ENCODE measurements at regions not wholly inside any gene's neighbourhood (a gene's known extent, or its start where the extent isn't known, plus 50 kb on each side); places are given as distances from the start of the nearest gene placed in this dataset.
"Not testable (repeated sequence)": the region's sequence is repeated elsewhere in the genome, so short reads cannot be mapped to it uniquely, and the experiment has no call there.

GRCh38 chr14:38546932-38547551 is 291.1 kb upstream of the CLEC14A start:
- H3K4me3 ChIP-seq, result no peak overlapping the region
- Mint-ChIP-seq H3K4me1 (peaks cover 16% of the 10 kb centered on the region), H3K27me3 (ENCODE audit: insufficient read depth, low read depth) (no peaks in the 10 kb centered on the region), H3K9me3 (peaks cover 3% of the 10 kb centered on the region), H3K36me3 (no peaks in the 10 kb centered on the region), H3K27ac (no peak overlapping the region), H3K4me3 (no peak overlapping the region)
- H3K4me1 ChIP-seq, result peaks cover 34% of the 10 kb centered on the region
- TF ChIP-seq CTCF (IDR thresholded peaks at IDR 0.05) (no peak), EZH2phosphoT487 (IDR thresholded peaks at IDR 0.05) (no peak), EZH2 (IDR thresholded peaks at IDR 0.05) (no peak)
- no peaks in the 10 kb centered on the region for H4K20me1 ChIP-seq (ENCODE audit: low read depth)
- no peak for DNase-seq (ENCODE audit: low spot score)
- H3K9me3 ChIP-seq (ENCODE audit: low read depth), result no peaks in the 10 kb centered on the region
- no peak overlapping the region for H3K27ac ChIP-seq
- peak overlapping the region; percentile 32 for H3K4me2 ChIP-seq
- no peaks in the 10 kb centered on the region for H3K27me3 ChIP-seq
- H3K9ac ChIP-seq, result no peak overlapping the region
- no peak overlapping the region for H2AFZ ChIP-seq (replicated peaks)
- H3K36me3 ChIP-seq, result no peaks in the 10 kb centered on the region
- H3F3A ChIP-seq (ENCODE audit: low read depth), result peaks cover 25% of the 10 kb centered on the region
- H3K79me2 ChIP-seq (ENCODE audit: low read depth), result no peaks in the 10 kb centered on the region

- Histone ChIP-seq H2AFZ (replicated peaks) (no peak overlapping the region), H3K4me3 (no peak overlapping the region), H4K20me1 (ENCODE audit: low read depth) (no peaks in the 10 kb centered on the region), H3K9ac (no peak overlapping the region), H3K4me1 (peaks cover 30% of the 10 kb centered on the region), H3K36me3 (no peaks in the 10 kb centered on the region), H3K79me2 (ENCODE audit: low read depth) (no peaks in the 10 kb centered on the region), H3K27me3 (no peaks in the 10 kb centered on the region), H3K27ac (peak overlapping the region; percentile 72), H3K9me3 (ENCODE audit: low read depth) (no peaks in the 10 kb centered on the region), H3F3A (ENCODE audit: low read depth) (peaks cover 25% of the 10 kb centered on the region), H3K4me2 (peak overlapping the region; percentile 22)
- no peak overlapping the region for H3K4me3 Mint-ChIP-seq
- no peaks in the 10 kb centered on the region for H3K27me3 Mint-ChIP-seq (ENCODE audit: insufficient read depth, low read depth)
- peaks cover 16% of the 10 kb centered on the region for H3K4me1 Mint-ChIP-seq
- DNase-seq (ENCODE audit: low spot score), result peak; percentile 39
- H3K27ac Mint-ChIP-seq, result no peak overlapping the region
- H3K36me3 Mint-ChIP-seq, result no peaks in the 10 kb centered on the region
- TF ChIP-seq EZH2 (IDR thresholded peaks at IDR 0.05), result no peak
- peak; percentile 5 for TF ChIP-seq CTCF (IDR thresholded peaks at IDR 0.05)
- peaks cover 3% of the 10 kb centered on the region for H3K9me3 Mint-ChIP-seq
Observed at GRCh38 chr14:38544776-38545175, 288.9 kb upstream of the CLEC14A start.

GRCh38 chr14:38543851-38544250 is 288.0 kb upstream of the CLEC14A start:
- H3K9me3 ChIP-seq (ENCODE audit: low read depth); H3K27me3 ChIP-seq; H3K9me3 Mint-ChIP-seq; DNase-seq (ENCODE audit: low spot score); H3K4me2 ChIP-seq; H4K20me1 ChIP-seq (ENCODE audit: low read depth); H3K36me3 ChIP-seq; H3K27ac ChIP-seq; H3K9ac ChIP-seq; H3K27ac Mint-ChIP-seq; H3K4me3 ChIP-seq; H3K27me3 Mint-ChIP-seq (ENCODE audit: insufficient read depth, low read depth); H3K79me2 ChIP-seq (ENCODE audit: low read depth); H3K36me3 Mint-ChIP-seq; H2AFZ ChIP-seq (replicated peaks); H3K4me3 Mint-ChIP-seq: not testable (repeated sequence)
- Histone ChIP-seq H3F3A (ENCODE audit: low read depth) (peaks cover 25% of the 10 kb centered on the region), H3K4me1 (peaks cover 30% of the 10 kb centered on the region)
- H3K4me1 Mint-ChIP-seq, result peaks cover 16% of the 10 kb centered on the region

GRCh38 chr14:38538053-38538452 is 282.2 kb upstream of the CLEC14A start:
- not testable (repeated sequence) for H3K27ac ChIP-seq; H3K4me3 ChIP-seq; H3K27ac Mint-ChIP-seq; H3K79me2 ChIP-seq (ENCODE audit: low read depth); H3K36me3 ChIP-seq; H3K27me3 Mint-ChIP-seq (ENCODE audit: insufficient read depth, low read depth); DNase-seq (ENCODE audit: low spot score); H3K9ac ChIP-seq; H4K20me1 ChIP-seq (ENCODE audit: low read depth); H2AFZ ChIP-seq (replicated peaks); H3K9me3 Mint-ChIP-seq; H3K9me3 ChIP-seq (ENCODE audit: low read depth); H3K36me3 Mint-ChIP-seq; H3F3A ChIP-seq (ENCODE audit: low read depth); H3K4me3 Mint-ChIP-seq; H3K27me3 ChIP-seq; H3K4me2 ChIP-seq; H3K4me1 Mint-ChIP-seq
- peaks cover 12% of the 10 kb centered on the region for H3K4me1 ChIP-seq

All from neural progenitor cell (in vitro differentiated cells).